Fibroblast of pulmonary artery (primary cell): ENCODE measurements at regions not wholly inside any gene's neighbourhood (a gene's known extent, or its start where the extent isn't known, plus 50 kb on each side); places are given as distances from the start of the nearest gene placed in this dataset.

ENCODE experiments used
- DNase-seq: peaks from one replicate; pipeline ENCODE4 v3.0.0-alpha.2; 2010; ENCODE audit warnings: low read depth
- H3K4me3 ChIP-seq: replicated peaks from 2 replicates; pipeline ENCODE4 v1.5.1; 2011; ENCODE audit warnings: low read depth, mild to moderate bottlenecking, control low read depth, low read length, moderate library complexity
- CTCF ChIP-seq: IDR thresholded peaks from 2 replicates; pipeline ENCODE4 v1.5.1; 2011; ENCODE audit warnings: mild to moderate bottlenecking, control low read depth, low read length, inconsistent platforms; ENCODE audit errors: missing control alignments

- no peak for DNase-seq
- TF ChIP-seq CTCF: no peak
- H3K4me3 ChIP-seq: no peak overlapping the region
These were observed 753.5 kb upstream of the POT1 start for GRCh38 chr7:125683156-125683555.

- no peak overlapping the region for H3K4me3 ChIP-seq
- DNase-seq: no peak
- TF ChIP-seq CTCF: no peak
These were observed 751.9 kb upstream of the POT1 start for GRCh38 chr7:125681508-125681907.

- no peak for DNase-seq
- TF ChIP-seq CTCF: no peak
- H3K4me3 ChIP-seq: no peak overlapping the region
These were observed 749.1 kb upstream of the POT1 start for GRCh38 chr7:125678771-125679170.

- H3K4me3 ChIP-seq: no peak overlapping the region
- no peak for TF ChIP-seq CTCF
- DNase-seq: no peak
These were observed 746.0 kb upstream of the POT1 start for GRCh38 chr7:125675640-125676039.

GRCh38 chr7:125675169-125675568 is 745.5 kb upstream of the POT1 start:
- no peak for TF ChIP-seq CTCF
- no peak for DNase-seq
- no peak overlapping the region for H3K4me3 ChIP-seq

GRCh38 chr7:125670926-125671572 is 741.4 kb upstream of the POT1 start:
- TF ChIP-seq CTCF: peak; percentile 69
- no peak overlapping the region for H3K4me3 ChIP-seq
- peak; percentile 60 for DNase-seq

GRCh38 chr7:125668321-125668993 is 738.8 kb upstream of the POT1 start:
- no peak for DNase-seq
- no peak for TF ChIP-seq CTCF
- H3K4me3 ChIP-seq: no peak overlapping the region
